DMS 273 treated with DMSO at 0.1 percent for 48 hours (cell line): ENCODE measurements at regions not wholly inside any gene's neighbourhood (a gene's known extent, or its start where the extent isn't known, plus 50 kb on each side); places are given as distances from the start of the nearest gene placed in this dataset.

Experiments
- DNase-seq: peaks from one replicate; lab custom pipeline; 2025; lab: John Stamatoyannopoulos, UW

GRCh38 chr15:70443486-70444273, 319.7 kb downstream of the UACA start:
- no peak for DNase-seq

- DNase-seq = no peak
These were observed 320.6 kb downstream of the UACA start for GRCh38 chr15:70442616-70443321.

DNA sequence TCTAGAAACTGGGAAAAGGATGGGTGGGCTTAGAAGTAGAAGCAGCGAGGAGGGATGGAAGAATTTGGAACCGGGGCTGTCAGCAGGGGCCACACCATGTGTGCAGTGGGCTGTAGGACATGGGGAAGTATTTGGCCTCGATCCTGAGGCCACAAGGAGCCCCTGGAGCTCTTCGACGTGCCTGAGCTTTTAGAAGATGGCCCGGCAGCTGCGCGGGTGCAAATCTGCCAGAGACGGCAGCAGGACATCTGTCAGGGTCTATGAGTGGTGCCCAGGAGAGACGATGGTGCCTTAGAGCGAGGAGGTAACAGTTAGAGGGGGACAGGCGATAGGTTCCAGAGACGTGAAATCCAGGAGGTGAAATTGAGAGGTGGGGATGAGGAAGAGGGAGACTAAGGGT, 321.1 kb downstream of the UACA start:
- DNase-seq = no peak

DNA sequence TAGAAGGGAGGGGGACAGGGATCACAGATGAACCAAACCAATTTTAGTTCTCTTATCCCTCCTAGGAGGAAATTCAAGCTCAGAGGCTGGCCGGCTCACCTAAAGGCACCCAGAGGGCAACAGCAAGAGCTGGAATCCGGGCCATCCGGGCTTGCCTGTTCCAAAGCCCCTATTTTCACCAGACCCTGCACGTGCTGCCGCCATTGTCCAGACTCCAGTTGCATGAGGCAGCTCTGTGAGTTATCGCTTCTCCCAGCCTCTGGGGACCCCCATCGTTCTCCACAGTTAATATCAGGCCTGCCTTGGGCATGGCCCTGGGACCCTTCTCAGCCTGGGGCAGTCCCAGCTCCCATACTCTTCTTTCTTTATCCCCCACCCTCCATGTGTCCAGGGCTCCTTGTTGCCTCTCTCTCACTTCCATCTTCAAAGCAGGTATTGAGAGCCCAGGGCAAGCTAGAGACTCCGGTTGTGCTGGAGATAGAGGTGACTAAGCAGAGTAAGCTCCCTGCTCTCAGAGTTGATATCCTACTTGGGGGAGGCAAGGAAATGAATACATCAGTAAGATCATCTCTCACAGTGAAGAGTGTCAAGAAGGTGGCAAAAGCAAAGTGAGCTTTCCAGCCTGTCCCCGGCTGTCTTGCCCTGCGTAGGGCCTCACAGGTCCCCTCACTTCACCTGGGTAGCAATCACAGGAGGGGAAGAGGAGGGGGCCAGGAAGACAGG, 322.8 kb downstream of the UACA start:
- no peak for DNase-seq

- no peak for DNase-seq
These were observed 323.5 kb downstream of the UACA start for GRCh38 chr15:70439880-70440279.

DNA sequence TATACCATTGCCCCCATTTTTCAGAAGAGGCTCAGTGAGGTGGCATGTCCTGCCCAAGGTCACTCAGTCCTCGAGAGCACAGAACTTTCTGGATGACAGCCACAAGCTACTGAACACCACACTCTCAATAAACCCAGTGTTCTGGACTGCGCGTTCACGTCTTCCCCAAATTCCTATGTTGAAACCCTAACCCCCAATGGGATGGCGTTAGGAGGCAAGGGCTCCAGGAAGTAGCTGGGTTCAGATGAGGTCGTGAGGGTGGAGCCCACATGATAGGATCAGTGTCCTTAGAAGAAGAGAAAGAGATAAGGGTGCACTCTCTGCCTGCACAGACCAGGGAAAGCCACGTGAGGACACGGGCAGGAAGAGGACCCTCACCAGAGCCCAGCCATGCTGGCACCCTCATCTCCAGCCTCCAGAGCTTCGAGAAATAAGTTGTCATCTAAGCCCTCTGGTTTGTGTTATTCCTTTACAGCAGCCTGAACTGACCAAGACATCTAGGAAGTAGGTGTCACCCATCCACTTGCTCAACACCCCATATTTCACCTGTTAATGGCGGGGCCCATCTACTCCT, 324.0 kb downstream of the UACA start:
- no peak for DNase-seq

DNA sequence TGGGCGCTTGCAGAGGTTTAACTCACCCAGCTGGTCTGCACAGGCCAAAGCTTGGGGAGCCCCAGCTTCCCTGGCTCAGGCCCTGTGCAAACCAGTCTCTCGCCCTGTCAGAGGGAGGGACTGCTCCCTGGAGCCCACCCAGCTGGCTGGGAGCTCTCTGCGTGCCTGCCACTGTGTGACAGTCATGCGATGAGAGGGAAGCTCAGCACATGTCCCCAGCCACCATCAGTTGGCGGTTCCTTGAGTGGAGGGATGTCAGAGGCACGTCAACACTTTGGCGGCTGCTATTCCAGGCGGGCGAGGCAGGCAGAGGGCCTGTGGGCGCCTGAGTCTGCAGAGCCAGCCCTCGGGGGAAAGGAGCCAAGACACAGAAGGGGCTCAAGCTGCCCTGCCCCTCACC, 324.6 kb downstream of the UACA start:
- DNase-seq = no peak

DNA sequence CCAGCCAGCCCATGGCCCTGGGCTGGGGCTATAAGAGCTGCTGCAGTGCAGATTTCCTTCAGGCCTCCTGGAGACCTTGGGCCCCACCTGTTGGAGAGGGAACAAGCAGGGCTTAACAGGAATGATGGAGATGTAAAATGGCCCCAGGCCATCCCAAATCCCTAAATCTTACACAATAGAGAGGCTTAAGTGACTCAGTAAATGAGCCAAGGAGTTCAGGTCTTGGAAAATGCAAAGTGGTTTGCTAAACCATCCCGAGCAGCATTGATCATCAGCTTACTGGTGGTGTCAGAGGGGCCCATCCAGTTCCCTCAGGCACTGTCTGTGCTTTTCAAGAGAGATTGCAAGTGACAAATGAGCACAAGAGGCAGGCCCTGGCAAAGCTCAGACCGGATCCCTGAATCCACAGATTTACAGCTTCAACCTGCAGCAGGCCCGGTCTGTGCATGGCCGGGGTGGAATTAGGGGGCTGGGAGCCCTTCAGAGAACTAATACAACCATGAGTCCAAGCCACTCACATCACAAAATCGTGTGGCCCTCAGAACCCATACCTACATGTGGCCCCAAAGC, 325.4 kb downstream of the UACA start:
- no peak for DNase-seq

GRCh38 chr15:70437089-70437488, 326.3 kb downstream of the UACA start:
- no peak for DNase-seq

DNA sequence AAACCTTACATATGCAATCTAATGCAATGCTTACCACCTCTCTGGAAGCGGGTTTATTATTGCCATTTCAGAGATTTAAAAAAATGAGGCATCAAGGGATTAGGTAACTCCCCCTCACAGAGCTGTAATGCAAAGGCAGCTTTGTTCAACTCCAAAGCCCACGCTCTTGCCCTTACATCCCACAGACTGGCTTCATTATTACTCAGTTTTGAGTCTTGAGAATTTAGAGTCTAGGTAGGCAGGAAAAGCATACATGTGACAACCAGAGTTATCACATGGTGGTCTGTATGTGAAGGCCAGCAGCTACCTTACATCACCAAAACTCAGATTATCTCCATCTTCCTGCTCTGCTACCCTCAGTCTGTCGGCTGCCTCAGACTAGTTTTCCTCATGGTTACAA, 326.9 kb downstream of the UACA start:
- no peak for DNase-seq

DNA sequence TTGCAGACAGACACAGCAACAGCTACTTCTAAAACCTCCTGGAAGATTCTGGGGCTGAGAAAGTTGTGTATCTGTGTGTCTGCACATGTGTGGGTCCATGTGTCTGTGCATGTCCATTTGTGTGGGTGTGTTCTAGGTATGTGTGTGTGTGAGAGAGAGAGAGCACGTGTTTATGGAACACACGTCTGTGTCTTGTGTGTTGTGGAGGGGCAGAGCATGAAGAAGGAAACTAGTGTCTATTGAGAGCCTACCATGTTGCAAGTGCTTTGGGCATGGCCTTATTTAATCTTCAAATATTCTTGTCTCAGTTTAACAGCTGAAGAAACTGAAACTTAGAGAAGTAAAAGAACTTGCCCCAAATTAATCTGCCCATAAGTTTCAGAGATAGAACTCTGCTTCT, 327.5 kb downstream of the UACA start:
- DNase-seq = no peak

DNA sequence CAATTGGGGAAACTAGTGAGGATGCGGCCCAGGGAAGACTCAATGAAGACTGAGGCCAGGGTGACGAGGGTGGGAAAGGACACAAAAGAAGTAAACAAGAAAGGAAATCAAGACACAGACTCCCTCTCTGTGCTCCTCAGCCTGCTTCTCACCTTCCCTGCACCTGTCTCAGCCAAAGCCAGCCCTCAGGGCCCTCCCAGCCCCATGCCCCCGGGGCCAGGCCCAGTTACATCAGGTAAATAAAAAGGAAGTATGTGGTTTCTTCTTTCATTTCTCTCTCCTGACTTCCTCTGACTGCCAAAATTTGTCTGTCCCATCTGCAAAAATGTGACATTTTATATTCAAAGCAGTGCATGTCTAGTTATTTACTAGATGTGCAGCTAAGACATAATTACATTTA, 328.0 kb downstream of the UACA start:
- DNase-seq = no peak

GRCh38 chr15:70433586-70434324, 329.6 kb downstream of the UACA start:
- DNase-seq = no peak

- no peak for DNase-seq
These were observed 330.3 kb downstream of the UACA start for GRCh38 chr15:70432924-70433495.

- no peak for DNase-seq
These were observed 331.5 kb downstream of the UACA start for GRCh38 chr15:70431854-70432253.

- DNase-seq = no peak
These were observed 332.4 kb upstream of the TLE3 start for GRCh38 chr15:70430069-70430468.

GRCh38 chr15:70429056-70429722, 331.5 kb upstream of the TLE3 start:
- DNase-seq = no peak

- DNase-seq = no peak
These were observed 330.6 kb upstream of the TLE3 start for GRCh38 chr15:70428211-70428822.

DNA sequence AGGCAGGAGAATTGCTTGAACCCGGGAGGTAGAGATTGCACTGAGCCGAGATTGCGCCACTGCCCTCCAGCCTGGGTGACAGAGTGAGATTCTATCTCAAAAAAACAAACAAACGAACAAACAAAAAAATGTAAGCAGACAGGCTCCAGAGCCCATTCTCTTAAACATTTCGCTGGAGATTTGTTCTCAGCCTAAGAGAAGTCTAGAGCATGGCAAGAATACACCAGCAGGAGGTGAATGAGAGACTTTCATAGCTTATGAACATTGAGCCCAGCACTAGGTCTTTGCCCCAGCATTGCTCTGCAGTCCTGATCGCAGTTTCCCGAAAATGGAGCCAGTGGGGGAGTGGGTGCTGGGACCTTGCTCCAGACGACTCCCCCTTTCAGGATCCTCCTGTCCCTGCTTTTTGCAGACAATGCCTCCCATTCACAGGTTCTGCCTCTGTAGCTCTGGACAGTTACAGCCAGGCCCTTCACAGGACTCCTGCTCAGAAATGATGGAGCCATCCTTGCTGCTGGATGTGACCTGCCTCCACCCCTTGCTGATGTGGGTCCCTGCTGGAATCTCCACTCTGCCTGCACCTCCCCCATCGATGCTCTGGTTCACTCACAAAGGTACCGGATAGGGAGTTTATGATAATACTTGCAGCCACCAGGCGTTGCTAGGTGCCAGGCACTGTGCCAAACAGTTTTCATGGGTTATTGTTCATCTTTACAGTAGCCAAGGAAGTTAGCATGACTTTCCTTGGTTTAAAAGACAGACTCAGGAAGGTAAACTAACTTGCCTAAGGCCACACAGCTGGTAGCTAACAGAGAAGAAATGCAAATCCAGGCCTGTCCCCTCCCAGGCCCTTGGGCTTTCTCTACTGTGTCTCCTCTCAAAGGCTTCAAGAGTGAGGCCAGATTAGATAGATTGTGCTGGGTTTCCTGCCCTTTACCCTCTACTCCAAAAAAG, 329.7 kb upstream of the TLE3 start:
- DNase-seq = no peak
